ENCODE measurements at regions not wholly inside any gene's neighbourhood (a gene's known extent, or its start where the extent isn't known, plus 50 kb on each side); places are given as distances from the start of the nearest gene placed in this dataset.
A peak's percentile ranks its signal among the peaks of the same experiment; 100 is the strongest.
"Not testable (repeated sequence)": the region's sequence is repeated elsewhere in the genome, so short reads cannot be mapped to it uniquely, and the experiment has no call there.

GRCh38 chr3:5775100-5775499 is 587.6 kb downstream of the EDEM1 start:
- H3K36me3 ChIP-seq (ENCODE audit: control insufficient read depth, insufficient read depth, low read length); H3K4me3 ChIP-seq; in situ Hi-C loops (cut with MboI); H4K20me1 ChIP-seq (replicated peaks; ENCODE audit: control insufficient read depth, insufficient read depth, low read length); ATAC-seq; BruUV-seq (replicated peaks); DNase-seq (ENCODE audit: extremely low read depth in 1 of 4, low spot score in 3 of 4); H2AFZ ChIP-seq (ENCODE audit: low read depth, low read length); H3K4me1 ChIP-seq (replicated peaks in 1 of 2; ENCODE audit: control insufficient read depth in 2 of 2, insufficient read depth in 2 of 2, low read length in 2 of 2); CTCF ChIA-PET (ENCODE audit: low intra/inter-chr PET ratio); H3K27me3 ChIP-seq (ENCODE audit: control insufficient read depth in 2 of 2, insufficient read depth in 2 of 2, low read length in 2 of 2); H3K9me1 ChIP-seq (ENCODE audit: control insufficient read depth, insufficient read depth, low read length); H3K4me2 ChIP-seq (ENCODE audit: insufficient read depth, low read length); H3K27ac ChIP-seq (ENCODE audit: extremely low read depth, low read depth, low read length); H3K79me2 ChIP-seq (ENCODE audit: control insufficient read depth, insufficient read depth, low read length); H3K9ac ChIP-seq (ENCODE audit: insufficient read depth in 1 of 2, low read depth in 2 of 2, low read length in 2 of 2); FAIRE-seq; H3K9me3 ChIP-seq (replicated peaks; ENCODE audit: control insufficient read depth, insufficient read depth, low read depth, low read length): not testable (repeated sequence)
- TF ChIP-seq CHAMP1 (IDR thresholded peaks at IDR 0.05) (0 out of 2 replicates have a peak, but pooled peaks have one; percentile 71), HDAC1 (IDR thresholded peaks at IDR 0.05) (0 out of 4 replicates have a peak, but pooled peaks of 1 of the 2 experiments have one; percentile 21), PHF20 (IDR thresholded peaks at IDR 0.05; ENCODE audit: partially characterized antibody) (peak; percentile 33), KDM1A (IDR thresholded peaks at IDR 0.05) (peak; percentile 61 to 82), ZNF146 (CRISPR knock-in tag; IDR thresholded peaks at IDR 0.05; ENCODE audit: unreplicated experiment) (peak; percentile 93), BCOR (IDR thresholded peaks at IDR 0.05) (peak; percentile 92), SMARCA5 (IDR thresholded peaks at IDR 0.05) (peak; percentile 81; the same call in 1 of the 2 replicates)
- POLR2A ChIA-PET: interaction anchor here (0.7 to 1.0 kb wide), 2 partner anchors 317 to 347 kb away, joined by 4 read pairs; no protein-coding TSS in a partner anchor
- intact Hi-C loops (cut with micrococcal nuclease): loop anchor here (2.0 kb wide), 1 partner anchor 346 kb away; no protein-coding TSS in a partner anchor
- WGBS (ENCODE audit: insufficient coverage, low coverage, missing lambda C conversion rate): 91% methylated on average over 3 of the region's 3 CpGs
